ENCODE measurements at regions not wholly inside any gene's neighbourhood (a gene's known extent, or its start where the extent isn't known, plus 50 kb on each side); places are given as distances from the start of the nearest gene placed in this dataset.

GRCh38 chr3:6179761-6180160 is 681.2 kb upstream of the GRM7 start:
- TF ChIP-seq, protein P1, sequence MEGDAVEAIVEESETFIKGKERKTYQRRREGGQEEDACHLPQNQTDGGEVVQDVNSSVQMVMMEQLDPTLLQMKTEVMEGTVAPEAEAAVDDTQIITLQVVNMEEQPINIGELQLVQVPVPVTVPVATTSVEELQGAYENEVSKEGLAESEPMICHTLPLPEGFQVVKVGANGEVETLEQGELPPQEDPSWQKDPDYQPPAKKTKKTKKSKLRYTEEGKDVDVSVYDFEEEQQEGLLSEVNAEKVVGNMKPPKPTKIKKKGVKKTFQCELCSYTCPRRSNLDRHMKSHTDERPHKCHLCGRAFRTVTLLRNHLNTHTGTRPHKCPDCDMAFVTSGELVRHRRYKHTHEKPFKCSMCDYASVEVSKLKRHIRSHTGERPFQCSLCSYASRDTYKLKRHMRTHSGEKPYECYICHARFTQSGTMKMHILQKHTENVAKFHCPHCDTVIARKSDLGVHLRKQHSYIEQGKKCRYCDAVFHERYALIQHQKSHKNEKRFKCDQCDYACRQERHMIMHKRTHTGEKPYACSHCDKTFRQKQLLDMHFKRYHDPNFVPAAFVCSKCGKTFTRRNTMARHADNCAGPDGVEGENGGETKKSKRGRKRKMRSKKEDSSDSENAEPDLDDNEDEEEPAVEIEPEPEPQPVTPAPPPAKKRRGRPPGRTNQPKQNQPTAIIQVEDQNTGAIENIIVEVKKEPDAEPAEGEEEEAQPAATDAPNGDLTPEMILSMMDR (IDR thresholded peaks at IDR 0.05) = no peak
- TF ChIP-seq POLR2A (IDR thresholded peaks at IDR 0.05) = no peak
